Right lobe of liver (tissue), 4 donors: ENCODE measurements at regions not wholly inside any gene's neighbourhood (a gene's known extent, or its start where the extent isn't known, plus 50 kb on each side); places are given as distances from the start of the nearest gene placed in this dataset.

ENCODE experiments used
- POLR2A ChIP-seq: fragments of 450-650 bp; IDR thresholded peaks from one replicate; pipeline ENCODE4 v1.6.1; 2017; ENCODE audit warnings: antibody characterized with exemption, mild to moderate bottlenecking
- TF ChIP-seq, protein P1 (sequence below), 4 donors: fragments of 200-600 bp in 3 of 4; fragments of 450-650 bp in 1 of 4; IDR thresholded peaks; one replicate each; pipeline versions ENCODE4 v1.5.1 to v1.8.0; 2016 to 2022; ENCODE audit warnings: antibody characterized with exemption in 4 of 4, mild to moderate bottlenecking in 2 of 4
- donor health status: DM: no; HTN: no; CAD: no.
- donor health status: DM: no; HTN: no; CAD: no.
- donor health status: DM: no; HTN: yes; CAD: no.

- TF ChIP-seq, protein P1, sequence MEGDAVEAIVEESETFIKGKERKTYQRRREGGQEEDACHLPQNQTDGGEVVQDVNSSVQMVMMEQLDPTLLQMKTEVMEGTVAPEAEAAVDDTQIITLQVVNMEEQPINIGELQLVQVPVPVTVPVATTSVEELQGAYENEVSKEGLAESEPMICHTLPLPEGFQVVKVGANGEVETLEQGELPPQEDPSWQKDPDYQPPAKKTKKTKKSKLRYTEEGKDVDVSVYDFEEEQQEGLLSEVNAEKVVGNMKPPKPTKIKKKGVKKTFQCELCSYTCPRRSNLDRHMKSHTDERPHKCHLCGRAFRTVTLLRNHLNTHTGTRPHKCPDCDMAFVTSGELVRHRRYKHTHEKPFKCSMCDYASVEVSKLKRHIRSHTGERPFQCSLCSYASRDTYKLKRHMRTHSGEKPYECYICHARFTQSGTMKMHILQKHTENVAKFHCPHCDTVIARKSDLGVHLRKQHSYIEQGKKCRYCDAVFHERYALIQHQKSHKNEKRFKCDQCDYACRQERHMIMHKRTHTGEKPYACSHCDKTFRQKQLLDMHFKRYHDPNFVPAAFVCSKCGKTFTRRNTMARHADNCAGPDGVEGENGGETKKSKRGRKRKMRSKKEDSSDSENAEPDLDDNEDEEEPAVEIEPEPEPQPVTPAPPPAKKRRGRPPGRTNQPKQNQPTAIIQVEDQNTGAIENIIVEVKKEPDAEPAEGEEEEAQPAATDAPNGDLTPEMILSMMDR (IDR thresholded peaks at IDR 0.05) = no peak
- TF ChIP-seq POLR2A = no peak
These were observed 72.9 kb downstream of the NHLRC3 start for GRCh38 chr13:39111145-39111544.
